ENCODE measurements at regions not wholly inside any gene's neighbourhood (a gene's known extent, or its start where the extent isn't known, plus 50 kb on each side); places are given as distances from the start of the nearest gene placed in this dataset.

DNA sequence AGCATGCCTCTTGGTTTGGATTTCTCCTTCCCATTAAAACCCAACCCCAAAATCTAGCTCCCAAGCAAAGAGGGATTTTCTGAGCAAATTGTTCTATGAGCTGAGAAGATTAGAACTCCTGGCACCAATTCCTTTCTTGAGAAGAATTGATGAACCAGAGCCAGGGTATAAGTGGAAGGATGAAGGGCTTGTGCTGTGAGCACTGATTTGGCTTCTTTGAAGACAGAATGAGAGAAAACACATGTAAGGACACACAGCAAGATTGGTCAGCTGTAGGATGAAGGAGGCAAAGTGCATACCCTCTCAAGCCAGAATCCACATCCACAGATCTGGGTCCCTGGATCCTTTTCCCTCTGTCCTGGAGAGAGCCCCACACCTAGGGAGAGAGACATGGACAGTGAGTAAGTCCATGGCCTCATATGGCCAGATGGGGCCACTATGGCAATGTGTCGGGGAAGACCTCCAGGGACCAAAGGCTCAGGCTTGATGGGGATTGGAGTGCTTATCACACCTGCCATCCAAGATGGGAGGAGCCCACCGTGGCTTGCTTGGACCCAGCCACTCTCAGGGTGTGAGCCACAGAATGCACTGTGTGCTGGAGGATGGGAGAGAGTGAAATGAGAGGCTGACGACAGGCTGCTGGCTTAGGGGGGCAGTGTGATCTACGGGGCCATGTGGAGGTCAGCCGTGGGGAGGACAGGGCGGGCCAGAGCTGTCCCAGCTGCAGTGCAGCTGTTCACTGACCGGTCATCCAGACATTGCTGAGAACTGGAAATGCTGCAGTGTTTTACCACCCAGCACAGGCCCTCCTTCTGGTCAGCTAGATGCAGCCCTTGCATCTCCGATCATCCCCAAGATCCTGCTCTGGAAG is 339.8 kb downstream of the CYP26B1 start:
- WGBS, 2 donors = 55 to 64% methylated on average over 7 to 8 of the region's 8 CpGs
- TF ChIP-seq, protein P1, sequence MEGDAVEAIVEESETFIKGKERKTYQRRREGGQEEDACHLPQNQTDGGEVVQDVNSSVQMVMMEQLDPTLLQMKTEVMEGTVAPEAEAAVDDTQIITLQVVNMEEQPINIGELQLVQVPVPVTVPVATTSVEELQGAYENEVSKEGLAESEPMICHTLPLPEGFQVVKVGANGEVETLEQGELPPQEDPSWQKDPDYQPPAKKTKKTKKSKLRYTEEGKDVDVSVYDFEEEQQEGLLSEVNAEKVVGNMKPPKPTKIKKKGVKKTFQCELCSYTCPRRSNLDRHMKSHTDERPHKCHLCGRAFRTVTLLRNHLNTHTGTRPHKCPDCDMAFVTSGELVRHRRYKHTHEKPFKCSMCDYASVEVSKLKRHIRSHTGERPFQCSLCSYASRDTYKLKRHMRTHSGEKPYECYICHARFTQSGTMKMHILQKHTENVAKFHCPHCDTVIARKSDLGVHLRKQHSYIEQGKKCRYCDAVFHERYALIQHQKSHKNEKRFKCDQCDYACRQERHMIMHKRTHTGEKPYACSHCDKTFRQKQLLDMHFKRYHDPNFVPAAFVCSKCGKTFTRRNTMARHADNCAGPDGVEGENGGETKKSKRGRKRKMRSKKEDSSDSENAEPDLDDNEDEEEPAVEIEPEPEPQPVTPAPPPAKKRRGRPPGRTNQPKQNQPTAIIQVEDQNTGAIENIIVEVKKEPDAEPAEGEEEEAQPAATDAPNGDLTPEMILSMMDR (IDR thresholded peaks at IDR 0.05) = no peak
- TF ChIP-seq EP300 (IDR thresholded peaks at IDR 0.05) = no peak
- TF ChIP-seq POLR2A (IDR thresholded peaks at IDR 0.05) = no peak
- DNase-seq (ENCODE audit: low spot score in 2 of 2) = no peak
- H3K9me3 ChIP-seq = no peaks in the 10 kb centered on the region
- H3K27ac ChIP-seq = no peak overlapping the region
- no peaks in the 10 kb centered on the region for H3K27me3 ChIP-seq
- no peak overlapping the region for H3K4me3 ChIP-seq
- H3K36me3 ChIP-seq = no peaks in the 10 kb centered on the region
- no peaks in the 10 kb centered on the region for H3K4me1 ChIP-seq

DNA sequence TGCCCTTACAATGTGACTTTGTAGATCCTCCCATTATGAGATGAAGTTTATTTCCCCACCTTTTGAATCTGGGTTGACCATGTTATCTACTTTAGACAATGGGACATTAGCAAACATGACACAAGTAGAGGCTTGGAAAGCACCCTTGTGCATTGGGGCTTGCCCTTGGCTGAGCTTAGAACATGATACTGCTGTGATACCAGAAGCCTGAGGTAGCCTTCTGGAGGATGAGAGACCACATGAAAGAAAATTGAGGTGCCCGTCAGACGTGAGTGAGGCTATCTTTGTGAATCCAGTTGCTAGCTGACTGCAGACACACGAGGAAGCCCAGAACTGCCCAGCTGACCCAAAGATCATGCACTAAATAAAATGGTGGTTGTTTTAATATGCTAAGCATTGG is 341.2 kb downstream of the CYP26B1 start:
- H3K4me1 ChIP-seq = peaks cover 0 to 4% (median 0%) of the 10 kb centered on the region in 4 donors
- H3K4me3 ChIP-seq = no peak overlapping the region
- H3K9me3 ChIP-seq = no peaks in the 10 kb centered on the region
- H3K36me3 ChIP-seq = no peaks in the 10 kb centered on the region
- DNase-seq (ENCODE audit: low spot score in 2 of 2) = no peak
- TF ChIP-seq POLR2A (IDR thresholded peaks at IDR 0.05) = no peak
- TF ChIP-seq, protein P1 (IDR thresholded peaks at IDR 0.05) = no peak
- WGBS, 2 donors = 89 to 93% methylated on average over 3 of the region's 3 CpGs
- H3K27ac ChIP-seq = no peak overlapping the region
- no peaks in the 10 kb centered on the region for H3K27me3 ChIP-seq

DNA sequence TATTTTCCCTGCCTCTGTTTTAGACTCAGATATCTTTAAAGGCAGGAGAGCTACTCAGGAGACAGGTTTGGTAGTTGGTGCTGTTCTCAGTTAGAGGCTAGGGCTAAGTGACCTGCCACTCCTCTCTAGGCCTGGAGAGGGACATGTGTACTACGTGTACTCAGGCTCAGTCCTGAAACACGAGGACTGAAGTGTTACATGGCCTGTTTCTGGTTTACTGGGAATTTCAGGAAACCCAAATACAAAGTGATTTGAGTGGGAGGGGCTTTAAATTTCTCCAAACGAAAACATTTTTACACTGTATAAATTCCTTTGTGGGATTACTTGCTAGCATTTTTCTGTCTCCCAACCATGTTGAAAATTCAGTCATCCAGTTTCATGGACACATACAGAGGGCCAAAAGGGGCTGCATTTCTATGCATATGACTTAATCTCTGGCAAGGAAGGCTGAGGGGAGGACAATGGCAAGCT is 343.3 kb downstream of the CYP26B1 start:
- Histone ChIP-seq H3K27ac (no peak overlapping the region), H3K4me3 (no peak overlapping the region), H3K27me3 (no peaks in the 10 kb centered on the region), H3K36me3 (no peaks in the 10 kb centered on the region), H3K4me1 (peaks cover 0 to 4% (median 0%) of the 10 kb centered on the region in 4 donors), H3K9me3 (no peaks in the 10 kb centered on the region)
- TF ChIP-seq POLR2A (IDR thresholded peaks at IDR 0.05) = no peak
- no peak for TF ChIP-seq EP300 (IDR thresholded peaks at IDR 0.05)
- TF ChIP-seq, protein P1 (IDR thresholded peaks at IDR 0.05) = no peak
- 34 to 51% methylated on average over 3 of the region's 3 CpGs for WGBS, 2 donors
- DNase-seq (ENCODE audit: low spot score in 2 of 2) = no peak

DNA sequence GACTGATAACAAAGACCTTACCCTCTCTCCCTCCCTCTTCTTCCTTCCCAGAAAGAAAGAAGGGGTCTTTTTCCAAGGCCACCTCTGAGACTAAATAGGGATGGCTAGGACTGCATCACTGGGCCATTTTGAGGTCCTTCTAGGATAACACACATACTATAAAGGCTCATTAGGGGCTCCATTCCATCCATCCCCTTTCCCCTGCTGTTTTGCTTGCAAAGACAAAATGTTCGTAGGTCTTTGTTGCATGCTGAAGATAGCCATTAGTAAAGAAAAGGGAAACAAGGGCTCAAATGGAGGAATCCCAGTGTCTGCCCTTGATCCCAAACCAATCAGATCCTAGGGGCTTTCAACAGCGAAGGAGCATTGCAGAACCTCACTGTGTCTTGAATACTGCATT is 344.3 kb downstream of the CYP26B1 start:
- WGBS, 2 donors = 67 to 91% methylated on average over 2 of the region's 2 CpGs
- H3K9me3 ChIP-seq = no peaks in the 10 kb centered on the region
- no peaks in the 10 kb centered on the region for H3K27me3 ChIP-seq
- H3K27ac ChIP-seq = no peak overlapping the region
- H3K4me3 ChIP-seq = no peak overlapping the region
- DNase-seq (ENCODE audit: low spot score in 2 of 2) = no peak
- no peaks in the 10 kb centered on the region for H3K36me3 ChIP-seq
- TF ChIP-seq EP300 (IDR thresholded peaks at IDR 0.05) (no peak), POLR2A (IDR thresholded peaks at IDR 0.05) (no peak)
- TF ChIP-seq, protein P1 (IDR thresholded peaks at IDR 0.05) = no peak
- H3K4me1 ChIP-seq = peaks cover 0 to 4% (median 0%) of the 10 kb centered on the region in 4 donors

DNA sequence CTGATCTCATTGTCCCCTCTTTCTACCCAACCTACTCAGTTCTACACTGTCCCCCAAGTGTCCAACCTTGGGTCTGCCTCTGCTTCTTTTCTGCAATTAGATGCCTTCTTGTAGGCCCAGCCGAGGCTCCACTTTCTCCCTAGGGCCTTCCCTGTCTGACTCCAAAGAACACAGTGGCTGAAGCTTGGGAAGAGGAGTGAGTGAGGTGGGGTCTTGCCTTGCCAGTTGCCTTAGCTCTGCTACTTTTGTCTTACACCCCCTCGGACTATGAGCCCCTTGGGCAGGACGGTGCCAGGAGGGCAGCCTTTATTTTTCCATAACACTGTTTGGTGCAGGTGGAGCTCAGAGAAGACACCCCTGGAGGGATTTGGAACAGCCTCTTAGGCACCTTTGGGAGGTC is 345.1 kb downstream of the CYP26B1 start:
- Histone ChIP-seq H3K4me3 (no peak overlapping the region), H3K4me1 (peaks cover 0 to 4% (median 0%) of the 10 kb centered on the region in 4 donors), H3K27me3 (no peaks in the 10 kb centered on the region), H3K36me3 (no peaks in the 10 kb centered on the region), H3K9me3 (no peaks in the 10 kb centered on the region), H3K27ac (no peak overlapping the region)
- 89 to 94% methylated on average over 3 of the region's 3 CpGs for WGBS, 2 donors
- DNase-seq (ENCODE audit: low spot score in 2 of 2) = no peak
- TF ChIP-seq POLR2A (IDR thresholded peaks at IDR 0.05) (no peak), EP300 (IDR thresholded peaks at IDR 0.05) (no peak)
- TF ChIP-seq, protein P1 (IDR thresholded peaks at IDR 0.05) = no peak

Data from tibial nerve (tissue), 4 donors.